Activated T-helper 1 cell treated with anti-CD3 and anti-CD28 coated beads, Interleukin-12 subunit alpha, Interleukin-12 subunit beta, Interleukin-2, Interleukin-4 antibody, amounts not matched to agents 30 ng/mL and 10 ng/mL and 1 ng/mL, durations not matched to agents 14 hours and 24 hours and 36 hours (primary cell): ENCODE measurements at regions not wholly inside any gene's neighbourhood (a gene's known extent, or its start where the extent isn't known, plus 50 kb on each side); places are given as distances from the start of the nearest gene placed in this dataset.

ENCODE experiments used
- DNase-seq: peaks from one replicate; pipeline ENCODE4 v3.0.0; 2021; ENCODE audit warnings: low spot score
- H3K27ac Mint-ChIP-seq: one replicate; pipeline ENCODE4 v1.8.0; 2021; ENCODE audit warnings: mild to moderate bottlenecking, mixed read lengths
- H3K27me3 Mint-ChIP-seq: one replicate; pipeline ENCODE4 v1.8.0; 2022; ENCODE audit warnings: mild to moderate bottlenecking, moderate library complexity, mixed read lengths; ENCODE audit not compliant: insufficient read depth
- H3K36me3 Mint-ChIP-seq: one replicate; pipeline ENCODE4 v1.8.0; 2021; ENCODE audit warnings: low read depth, mixed read lengths
- H3K4me1 Mint-ChIP-seq: one replicate; pipeline ENCODE4 v1.8.0; 2021; ENCODE audit warnings: low read depth, mixed read lengths
- H3K4me3 Mint-ChIP-seq: one replicate; pipeline ENCODE4 v1.8.0; 2021; ENCODE audit warnings: mild to moderate bottlenecking, moderate library complexity, mixed read lengths
- H3K9me3 Mint-ChIP-seq: one replicate; pipeline ENCODE4 v1.8.0; 2021; ENCODE audit warnings: mixed read lengths
- intact Hi-C: fragments of 100-400 bp; cut with micrococcal nuclease; formaldehyde crosslinking; loops from one replicate; pipeline ENCODE4 v1.15.1; 2024

DNA sequence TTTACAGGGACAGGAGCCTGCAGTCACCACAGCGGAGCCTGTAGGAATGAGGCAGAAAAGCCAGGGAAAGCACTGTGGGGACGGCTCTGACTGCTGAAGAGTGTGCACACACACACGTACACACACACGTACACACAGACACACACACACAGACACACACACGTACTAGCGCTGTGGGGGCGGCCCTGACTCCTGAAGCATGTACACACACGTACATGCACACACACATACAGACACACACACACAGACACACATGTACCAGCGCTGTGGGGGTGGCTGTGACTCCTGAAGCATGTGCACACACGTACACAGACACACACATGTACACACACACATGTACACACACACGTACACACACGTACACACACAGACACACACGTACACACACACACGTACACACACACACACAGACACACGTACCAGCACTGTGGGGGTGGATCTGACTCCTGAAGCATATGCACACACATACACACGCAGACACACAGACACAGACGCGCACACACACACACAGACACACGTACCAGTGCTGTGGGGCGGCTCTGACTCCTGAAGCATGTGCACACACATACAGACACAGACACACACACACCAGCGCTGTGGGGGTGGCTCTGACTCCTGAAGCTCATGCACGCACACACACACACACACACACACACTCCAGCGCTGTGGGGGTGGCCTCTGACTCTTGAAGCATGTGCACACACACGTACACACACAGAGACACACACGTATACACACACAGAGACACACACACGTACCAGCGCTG, 127.3 kb downstream of the DLL1 start:
- H3K9me3 Mint-ChIP-seq, result peaks cover 5% of the 10 kb centered on the region
- H3K4me1 Mint-ChIP-seq, result no peaks in the 10 kb centered on the region
- no peak for DNase-seq
- H3K36me3 Mint-ChIP-seq, result no peaks in the 10 kb centered on the region
- no peaks in the 10 kb centered on the region for H3K27me3 Mint-ChIP-seq
- no peak overlapping the region for H3K4me3 Mint-ChIP-seq
- intact Hi-C loops, result no loop called here
- H3K27ac Mint-ChIP-seq, result no peak overlapping the region

DNA sequence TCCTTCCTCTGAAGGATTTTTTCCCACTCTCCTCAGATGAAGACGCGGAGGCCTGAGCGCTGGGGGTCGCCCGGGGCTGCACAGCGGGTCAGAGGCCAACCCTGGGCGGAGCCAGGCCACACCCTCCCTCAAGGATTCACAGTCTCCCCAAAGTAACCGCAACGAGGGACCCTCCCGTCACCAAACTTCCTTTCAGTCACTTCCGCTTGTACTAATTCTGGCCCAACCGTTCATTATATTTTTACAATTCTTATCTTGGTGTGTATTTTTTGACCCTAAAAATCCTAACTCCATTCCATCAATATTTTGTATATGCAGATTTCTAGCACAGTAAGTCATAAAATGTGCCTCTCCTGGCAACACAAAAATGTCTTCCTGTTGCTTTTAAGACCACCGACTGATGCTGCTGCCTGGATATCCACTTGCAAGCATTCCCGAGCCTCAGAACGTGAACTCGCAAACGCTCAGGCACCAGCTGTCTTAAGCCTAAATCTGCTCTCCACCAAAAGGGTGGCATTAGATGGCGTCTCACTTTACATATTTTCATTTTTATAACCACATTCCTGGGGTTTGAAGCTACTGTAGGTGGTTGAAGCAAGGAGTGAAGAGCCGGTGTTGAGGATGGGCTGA, 128.0 kb downstream of the DLL1 start:
- H3K27me3 Mint-ChIP-seq, result no peaks in the 10 kb centered on the region
- H3K9me3 Mint-ChIP-seq, result no peaks in the 10 kb centered on the region
- no peaks in the 10 kb centered on the region for H3K4me1 Mint-ChIP-seq
- intact Hi-C loops, result no loop called here
- H3K36me3 Mint-ChIP-seq, result no peaks in the 10 kb centered on the region
- no peak for DNase-seq
- no peak overlapping the region for H3K4me3 Mint-ChIP-seq
- H3K27ac Mint-ChIP-seq, result no peak overlapping the region

DNA sequence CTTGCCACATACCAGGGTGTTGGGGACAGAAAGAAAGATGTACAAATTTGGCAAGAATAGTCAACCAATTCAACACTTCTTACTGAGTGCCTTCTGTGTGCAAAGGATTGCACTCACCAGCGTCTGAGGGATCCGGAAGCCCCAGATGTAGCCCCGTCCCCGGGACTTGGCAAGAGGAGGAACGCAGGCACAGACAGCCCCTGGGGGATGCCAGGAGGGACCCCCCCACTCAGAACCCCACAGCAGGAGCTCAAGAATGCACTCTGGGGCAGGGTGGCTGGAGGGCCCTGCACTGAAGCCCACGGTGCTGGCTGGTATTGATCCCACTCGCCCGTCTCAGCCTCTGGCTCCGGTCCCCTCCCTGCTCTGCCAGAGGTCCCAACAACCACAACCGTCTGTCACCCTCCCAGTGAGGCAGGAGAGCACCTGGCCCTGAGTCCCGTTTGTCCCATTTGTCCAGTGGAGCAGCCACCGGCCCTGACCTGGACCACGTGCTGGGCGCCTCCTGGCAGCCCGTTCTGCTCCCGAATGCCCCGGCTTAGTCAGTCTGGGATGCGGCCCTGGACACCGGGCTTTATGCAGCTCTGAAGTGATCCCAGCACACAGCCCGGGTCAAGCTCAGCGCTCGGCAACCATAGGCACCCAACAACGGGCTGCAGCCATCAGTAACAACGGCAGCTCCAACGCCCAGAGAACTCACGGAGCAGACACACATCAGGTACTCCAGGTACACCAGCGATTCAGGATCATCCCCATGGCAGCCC, 128.7 kb downstream of the DLL1 start:
- DNase-seq, result no peak
- H3K4me3 Mint-ChIP-seq, result no peak overlapping the region
- H3K9me3 Mint-ChIP-seq, result no peaks in the 10 kb centered on the region
- no peaks in the 10 kb centered on the region for H3K27me3 Mint-ChIP-seq
- intact Hi-C loops, result no loop called here
- H3K4me1 Mint-ChIP-seq, result no peaks in the 10 kb centered on the region
- no peaks in the 10 kb centered on the region for H3K36me3 Mint-ChIP-seq
- no peak overlapping the region for H3K27ac Mint-ChIP-seq

DNA sequence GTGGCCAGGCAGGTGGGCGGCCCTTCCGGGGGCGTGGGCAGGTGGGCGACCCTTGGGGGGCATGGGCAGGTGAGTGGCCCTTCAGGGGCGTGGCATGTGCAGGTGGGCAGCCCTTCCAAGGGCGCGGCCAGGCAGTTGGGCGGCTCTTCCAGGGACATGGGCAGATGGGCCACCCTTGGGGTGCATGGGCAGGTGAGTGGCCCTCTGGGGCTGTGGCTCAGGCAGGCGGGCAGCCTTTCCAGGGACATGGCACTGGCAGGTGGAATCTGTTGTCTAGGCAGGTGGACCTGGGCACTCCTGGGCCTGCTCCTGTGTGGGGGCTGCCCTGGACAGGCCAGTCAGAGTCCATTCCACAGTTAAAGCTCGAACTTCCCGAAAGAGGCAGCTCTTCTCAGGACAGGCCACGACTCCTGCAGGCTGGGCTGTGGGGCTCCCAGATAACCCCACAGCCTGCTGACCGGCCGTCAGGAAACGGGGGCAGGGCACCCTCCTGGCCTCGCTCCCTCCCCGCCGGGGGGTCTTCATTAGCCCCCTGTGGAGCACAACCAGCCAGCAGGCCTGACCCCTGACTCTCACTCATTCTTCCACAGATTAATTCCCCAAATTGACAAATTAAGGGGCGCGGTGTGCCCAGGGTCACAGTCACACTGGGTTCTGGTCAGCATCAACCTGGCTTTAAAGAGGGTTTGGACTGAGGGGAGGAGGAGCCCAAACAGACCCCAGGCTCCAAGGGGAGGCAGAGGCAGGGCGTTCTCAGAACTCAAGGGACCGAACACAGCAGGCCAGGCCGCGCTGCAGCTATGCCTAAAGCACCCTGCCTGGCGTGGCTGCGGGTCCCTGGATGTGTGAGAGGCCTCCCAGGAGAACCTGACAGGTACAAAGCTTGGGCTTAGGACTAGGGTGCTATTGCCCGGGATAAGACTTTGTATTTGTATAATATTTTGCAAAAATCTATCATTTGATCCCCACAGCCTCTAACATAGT, 130.0 kb downstream of the DLL1 start:
- Mint-ChIP-seq H3K4me3 (no peak overlapping the region), H3K36me3 (no peaks in the 10 kb centered on the region), H3K4me1 (no peaks in the 10 kb centered on the region), H3K27ac (no peak overlapping the region), H3K27me3 (no peaks in the 10 kb centered on the region), H3K9me3 (no peaks in the 10 kb centered on the region)
- intact Hi-C loops, result no loop called here
- DNase-seq, result no peak

DNA sequence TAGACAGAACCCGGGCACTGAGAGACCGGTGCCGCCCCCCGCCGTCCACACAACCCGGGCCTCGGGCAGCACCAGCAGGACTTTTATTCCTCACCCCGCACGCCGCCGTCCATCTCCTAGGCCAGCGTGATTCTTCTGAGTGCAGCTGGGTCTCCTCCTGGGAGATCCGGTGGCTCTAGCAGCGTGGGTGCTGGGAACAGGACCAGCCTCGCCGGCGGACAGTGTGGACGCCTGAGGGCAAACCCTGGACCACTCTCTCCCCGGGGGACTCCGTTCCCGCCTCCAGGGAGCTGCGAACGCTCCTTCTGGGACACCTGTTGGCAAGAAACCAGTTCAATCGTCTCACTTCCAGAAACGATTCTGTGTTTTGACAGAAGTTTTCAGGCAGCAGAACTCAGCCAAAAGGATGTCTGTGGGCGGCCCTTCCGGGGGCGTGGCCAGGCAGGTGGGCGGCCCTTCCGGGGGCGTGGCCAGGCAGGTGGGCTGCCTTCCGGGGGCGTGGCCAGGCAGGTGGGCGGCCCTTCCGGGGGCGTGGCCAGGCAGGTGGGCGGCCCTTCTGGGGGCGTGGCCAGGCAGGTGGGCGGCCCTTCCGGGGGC, 130.7 kb downstream of the DLL1 start:
- no peak for DNase-seq
- H3K4me1 Mint-ChIP-seq, result no peaks in the 10 kb centered on the region

DNA sequence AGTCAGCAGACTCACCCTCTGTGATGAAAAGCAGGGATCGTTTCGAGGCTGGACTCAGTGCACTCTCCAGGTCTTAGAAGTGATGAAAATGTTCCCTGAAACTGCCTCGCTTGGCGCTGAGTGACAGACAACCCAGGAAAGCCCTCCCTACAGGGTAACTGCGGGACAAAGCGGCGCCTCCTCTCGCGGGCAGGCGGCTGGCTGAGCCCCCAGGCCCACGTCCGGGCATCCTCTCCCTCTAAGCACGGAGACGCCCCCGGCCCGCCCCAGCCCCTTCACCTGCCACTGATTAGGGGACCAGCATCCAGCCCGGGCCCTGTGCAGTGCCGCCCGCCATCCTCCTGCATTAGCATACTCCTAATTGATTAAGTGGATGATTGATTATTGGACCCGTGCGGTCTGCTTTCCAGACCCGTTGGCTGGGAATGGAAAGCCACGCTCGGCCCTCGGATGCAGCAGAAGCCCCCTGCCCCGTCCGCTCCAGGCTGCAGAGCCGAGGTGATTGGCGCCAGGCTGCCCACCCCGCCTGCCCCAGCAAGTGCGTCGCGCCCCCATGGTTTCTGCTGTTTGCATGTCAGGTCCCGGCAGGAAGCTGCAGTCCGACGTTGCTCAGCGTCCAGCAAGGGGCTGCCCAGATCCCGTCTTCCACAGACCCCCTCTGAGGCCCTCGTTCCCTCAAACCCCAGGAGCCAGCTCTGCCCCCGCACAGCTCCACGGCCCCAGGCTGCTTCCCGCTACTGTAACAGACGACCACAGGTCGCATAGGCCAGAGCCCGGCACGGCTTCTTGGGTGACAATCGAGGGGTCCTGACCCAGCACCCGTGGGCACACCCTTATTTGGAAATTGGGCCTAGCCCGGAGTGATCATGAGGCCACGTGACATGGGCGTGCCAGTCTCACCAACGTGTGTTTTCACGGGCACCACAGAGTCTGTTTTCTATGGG, 131.6 kb downstream of the DLL1 start:
- no peak for DNase-seq
- H3K9me3 Mint-ChIP-seq, result no peaks in the 10 kb centered on the region
- no peaks in the 10 kb centered on the region for H3K4me1 Mint-ChIP-seq
- H3K27me3 Mint-ChIP-seq, result no peaks in the 10 kb centered on the region
- H3K4me3 Mint-ChIP-seq, result no peak overlapping the region
- intact Hi-C loops, result no loop called here
- no peaks in the 10 kb centered on the region for H3K36me3 Mint-ChIP-seq
- H3K27ac Mint-ChIP-seq, result no peak overlapping the region

More for the DNA sequence above, 130.7 kb downstream of the DLL1 start:
- no peaks in the 10 kb centered on the region for H3K9me3 Mint-ChIP-seq
- no peak overlapping the region for H3K4me3 Mint-ChIP-seq
- intact Hi-C loops, result no loop called here
- H3K27me3 Mint-ChIP-seq, result no peaks in the 10 kb centered on the region
- no peak overlapping the region for H3K27ac Mint-ChIP-seq
- H3K36me3 Mint-ChIP-seq, result no peaks in the 10 kb centered on the region

DNA sequence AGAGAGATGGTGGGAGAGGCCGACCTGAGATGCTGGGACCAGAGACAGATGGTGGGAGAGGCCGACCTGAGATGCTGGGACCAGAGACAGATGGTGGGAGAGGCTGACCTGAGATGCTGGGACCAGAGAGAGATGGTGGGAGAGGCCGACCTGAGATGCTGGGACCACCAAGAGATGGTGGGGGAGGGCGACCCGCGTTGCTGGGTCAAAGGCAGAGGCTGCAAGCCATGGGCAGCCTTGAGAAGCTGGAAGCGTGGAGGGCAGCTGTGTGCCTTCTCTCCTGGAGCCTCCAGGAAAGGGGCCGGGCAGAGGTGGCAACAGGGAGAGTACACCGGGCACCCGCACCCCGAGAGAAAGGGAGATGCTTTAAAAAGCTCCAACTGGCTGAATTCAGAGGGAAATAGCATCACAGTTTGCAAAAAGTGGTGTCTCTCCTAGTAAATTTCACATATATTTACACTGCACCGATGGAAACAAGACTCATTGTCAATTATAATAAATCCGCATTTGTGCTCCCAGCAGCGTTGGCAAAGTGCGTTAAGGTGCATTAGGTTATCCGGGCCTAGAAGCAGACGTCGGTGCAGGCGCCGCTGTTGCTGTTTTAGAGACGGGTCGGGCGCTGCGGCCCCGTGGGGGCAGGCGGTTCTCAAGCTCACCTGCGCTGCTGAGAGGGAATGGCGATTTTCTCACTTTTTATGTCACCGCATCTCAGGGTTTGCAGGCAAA, 132.4 kb downstream of the DLL1 start:
- no peak for DNase-seq
- H3K9me3 Mint-ChIP-seq, result no peaks in the 10 kb centered on the region
- no peaks in the 10 kb centered on the region for H3K36me3 Mint-ChIP-seq
- no peak overlapping the region for H3K27ac Mint-ChIP-seq
- H3K4me1 Mint-ChIP-seq, result no peaks in the 10 kb centered on the region
- H3K27me3 Mint-ChIP-seq, result no peaks in the 10 kb centered on the region
- intact Hi-C loops, result no loop called here
- H3K4me3 Mint-ChIP-seq, result no peak overlapping the region

DNA sequence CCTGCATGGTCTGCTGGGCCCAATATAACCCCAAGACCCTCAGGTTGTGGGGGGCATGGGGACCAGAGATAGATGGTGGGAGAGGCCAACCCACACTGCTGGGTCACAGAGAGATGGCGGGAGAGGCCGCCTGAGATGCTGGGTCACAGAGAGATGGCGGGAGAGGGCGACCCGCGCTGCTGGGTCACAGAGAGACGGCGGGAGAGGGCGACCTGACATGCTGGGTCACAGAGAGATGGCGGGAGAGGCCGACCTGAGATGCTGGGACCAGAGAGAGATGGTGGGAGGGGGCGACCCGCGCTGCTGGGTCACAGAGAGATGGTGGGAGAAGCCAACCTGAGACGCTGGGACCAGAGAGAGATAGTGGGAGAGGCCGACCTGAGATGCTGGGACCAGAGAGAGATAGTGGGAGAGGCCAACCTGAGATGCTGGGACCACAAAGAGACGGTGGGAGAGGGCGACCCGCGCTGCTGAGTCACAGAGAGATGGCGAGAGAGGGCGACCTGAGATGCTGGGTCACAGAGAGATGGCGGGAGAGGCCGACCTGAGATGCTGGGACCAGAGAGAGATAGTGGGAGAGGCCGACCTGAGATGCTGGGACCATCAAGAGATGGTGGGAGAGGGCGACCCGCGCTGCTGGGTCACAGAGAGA, 133.2 kb downstream of the DLL1 start:
- no peaks in the 10 kb centered on the region for H3K36me3 Mint-ChIP-seq
- H3K4me1 Mint-ChIP-seq, result no peaks in the 10 kb centered on the region
- H3K27ac Mint-ChIP-seq, result no peak overlapping the region
- H3K4me3 Mint-ChIP-seq, result no peak overlapping the region
- no peak for DNase-seq
- no peaks in the 10 kb centered on the region for H3K9me3 Mint-ChIP-seq
- H3K27me3 Mint-ChIP-seq, result peaks cover 2% of the 10 kb centered on the region
- intact Hi-C loops, result no loop called here

DNA sequence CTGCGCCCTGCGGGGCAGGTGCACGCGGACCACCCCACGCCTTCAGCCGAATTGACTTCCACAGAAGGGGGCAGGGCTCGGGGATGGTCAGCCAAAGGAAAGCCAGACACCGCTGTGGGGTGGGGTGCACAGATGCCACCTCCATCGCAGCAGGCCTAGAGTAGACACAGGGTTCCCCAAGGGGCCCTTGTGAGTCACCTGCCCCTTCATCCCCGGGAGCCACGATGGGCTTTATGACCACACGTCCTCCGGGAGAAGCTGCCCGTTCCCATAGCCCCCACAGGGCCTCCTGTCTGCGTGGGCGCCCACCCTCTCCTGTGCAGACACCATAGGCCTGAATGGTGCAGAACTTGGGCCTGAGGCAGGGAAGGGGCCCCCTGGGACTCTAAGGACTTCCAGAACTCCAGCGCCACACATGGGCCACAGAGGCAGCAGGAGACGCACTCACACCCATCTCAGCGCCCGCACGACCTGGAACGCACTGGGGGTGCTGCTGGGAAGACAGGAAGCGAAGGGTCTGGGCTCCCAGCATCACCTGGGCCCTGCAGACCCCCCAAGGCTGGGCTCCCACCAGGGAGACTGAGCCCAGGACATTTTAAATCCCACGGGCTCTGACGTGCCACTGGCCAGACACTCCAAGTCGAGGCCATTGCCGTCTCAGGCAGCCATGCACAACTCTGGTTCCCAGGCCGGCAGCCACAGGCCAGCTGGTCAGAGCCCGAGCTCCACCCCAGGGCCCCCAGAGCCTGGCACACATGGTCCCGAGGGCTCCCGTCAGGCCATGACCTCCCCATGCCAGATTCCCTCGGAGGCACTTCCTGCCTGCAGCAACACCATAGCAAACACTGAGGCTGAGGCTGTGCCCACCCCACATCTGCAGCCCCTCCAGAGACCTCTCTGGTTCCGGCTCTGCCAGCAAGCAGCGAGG, 134.2 kb downstream of the DLL1 start:
- Mint-ChIP-seq H3K4me1 (no peaks in the 10 kb centered on the region), H3K27me3 (peaks cover 10% of the 10 kb centered on the region), H3K9me3 (no peaks in the 10 kb centered on the region), H3K4me3 (no peak overlapping the region), H3K36me3 (no peaks in the 10 kb centered on the region), H3K27ac (no peak overlapping the region)
- DNase-seq, result no peak
- intact Hi-C loops, result no loop called here
